ENCODE measurements at regions not wholly inside any gene's neighbourhood (a gene's known extent, or its start where the extent isn't known, plus 50 kb on each side); places are given as distances from the start of the nearest gene placed in this dataset.

DNA sequence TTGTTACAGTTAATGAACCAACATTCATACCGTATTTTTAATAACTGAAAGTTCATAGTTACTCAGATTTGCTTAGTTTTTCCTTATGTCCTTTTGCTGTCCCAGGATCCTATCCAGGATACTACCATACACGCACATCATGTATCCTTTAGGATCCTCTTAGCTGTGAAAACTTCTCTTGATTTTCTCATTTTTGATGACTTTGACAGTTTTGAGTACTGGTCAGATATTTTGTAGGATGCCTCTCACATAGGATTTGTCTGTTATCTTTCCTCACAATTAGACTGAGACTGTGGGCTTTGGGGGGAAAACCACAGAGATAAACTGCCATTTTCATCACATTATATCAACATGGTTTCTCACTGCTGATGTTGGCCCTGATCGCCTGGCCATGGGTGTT lies 491.3 kb upstream of the TRPC7 start:
- no peaks in the 10 kb centered on the region for H3K79me2 ChIP-seq (ENCODE audit: control insufficient read depth, insufficient read depth, low read length)
- H2AFZ ChIP-seq (ENCODE audit: control insufficient read depth, low read depth, low read length): no peak overlapping the region
- no peak overlapping the region for H3K9ac ChIP-seq (ENCODE audit: control insufficient read depth, insufficient read depth, low read length)
- WGBS (ENCODE audit: insufficient coverage, insufficient replicate concordance, low lambda C conversion rate, missing lambda C conversion rate): 30% methylated on average over 3 of the region's 3 CpGs
- ChIA-PET CTCF (no interaction called here), POLR2A (no interaction called here), SMC1A (ENCODE audit: uncharacterized antibody, unreplicated experiment) (no interaction called here), RAD21 (ENCODE audit: unreplicated experiment) (no interaction called here)
- H3K9me3 ChIP-seq (replicated peaks; ENCODE audit: control insufficient read depth, insufficient read depth, low read length): no peaks in the 10 kb centered on the region
- no peaks in the 10 kb centered on the region for H3K4me1 ChIP-seq (ENCODE audit: control insufficient read depth, insufficient read depth, low read length)
- H3K4me2 ChIP-seq (ENCODE audit: control insufficient read depth, insufficient read depth): no peak overlapping the region
- in situ Hi-C loops (cut with MboI) (no loop called here), intact Hi-C loops (cut with micrococcal nuclease; ENCODE audit: unreplicated experiment) (no loop called here)
- ATAC-seq: no peak
- no peaks in the 10 kb centered on the region for H3K36me3 ChIP-seq (ENCODE audit: control insufficient read depth in 2 of 2, insufficient read depth in 2 of 2, low read length in 1 of 2)
- no peak for FAIRE-seq
- no peak overlapping the region for H3K4me3 ChIP-seq
- no peak for DNase-seq (ENCODE audit: low read depth, low spot score)
- H4K20me1 ChIP-seq (ENCODE audit: control insufficient read depth, insufficient read depth): no peaks in the 10 kb centered on the region
- no peak overlapping the region for H3K27ac ChIP-seq (ENCODE audit: control insufficient read depth, insufficient read depth)
- no TSS peak for BruUV-seq (replicated peaks)
- no peak for TF ChIP-seq TCF12 (IDR thresholded peaks at IDR 0.05; ENCODE audit: low read depth, low read length)
- no peaks in the 10 kb centered on the region for H3K27me3 ChIP-seq (replicated peaks in 1 of 2; ENCODE audit: control insufficient read depth in 2 of 2, insufficient read depth in 2 of 2, low read length in 1 of 2)

GRCh38 chr5:136853971-136854370 lies 488.6 kb upstream of the TRPC7 start:
- Histone ChIP-seq H3K9me3 (replicated peaks; ENCODE audit: control insufficient read depth, insufficient read depth, low read length) (no peaks in the 10 kb centered on the region), H3K9ac (ENCODE audit: control insufficient read depth, insufficient read depth, low read length) (no peak overlapping the region), H3K4me1 (ENCODE audit: control insufficient read depth, insufficient read depth, low read length) (no peaks in the 10 kb centered on the region), H3K27ac (ENCODE audit: control insufficient read depth, insufficient read depth) (no peak overlapping the region), H3K27me3 (replicated peaks in 1 of 2; ENCODE audit: control insufficient read depth in 2 of 2, insufficient read depth in 2 of 2, low read length in 1 of 2) (no peaks in the 10 kb centered on the region), H3K36me3 (ENCODE audit: control insufficient read depth in 2 of 2, insufficient read depth in 2 of 2, low read length in 1 of 2) (no peaks in the 10 kb centered on the region), H3K4me3 (no peak overlapping the region), H4K20me1 (ENCODE audit: control insufficient read depth, insufficient read depth) (no peaks in the 10 kb centered on the region), H3K79me2 (ENCODE audit: control insufficient read depth, insufficient read depth, low read length) (no peaks in the 10 kb centered on the region), H3K4me2 (ENCODE audit: control insufficient read depth, insufficient read depth) (no peak overlapping the region), H2AFZ (ENCODE audit: control insufficient read depth, low read depth, low read length) (no peak overlapping the region)
- no peak for DNase-seq (ENCODE audit: low read depth, low spot score)
- CTCF ChIA-PET: no interaction called here
- TF ChIP-seq HDAC6 (IDR thresholded peaks at IDR 0.05; ENCODE audit: unreplicated experiment): no peak
- no peak for TF ChIP-seq YY1 (IDR thresholded peaks at IDR 0.05; ENCODE audit: low read depth, low read length)
- no peak for TF ChIP-seq MEF2A (IDR thresholded peaks at IDR 0.05; ENCODE audit: insufficient read depth, low read depth, low read length)
- TF ChIP-seq SUZ12 (IDR thresholded peaks at IDR 0.05; ENCODE audit: unreplicated experiment): no peak
- no peak for TF ChIP-seq ZZZ3 (IDR thresholded peaks at IDR 0.05; ENCODE audit: control insufficient read depth, insufficient read length, low read depth)
- TF ChIP-seq E2F8 (IDR thresholded peaks at IDR 0.05; ENCODE audit: low read depth, partially characterized antibody): no peak
- TF ChIP-seq POU2F2 (IDR thresholded peaks at IDR 0.05; ENCODE audit: borderline replicate concordance, low read depth, low read length): no peak
- no peak for TF ChIP-seq JUND (IDR thresholded peaks at IDR 0.05; ENCODE audit: low read depth, low read length)
- no peak for TF ChIP-seq CEBPB (IDR thresholded peaks at IDR 0.05; ENCODE audit: borderline replicate concordance in 1 of 2, low read depth in 2 of 2, low read length in 2 of 2)
- TF ChIP-seq, protein P1, sequence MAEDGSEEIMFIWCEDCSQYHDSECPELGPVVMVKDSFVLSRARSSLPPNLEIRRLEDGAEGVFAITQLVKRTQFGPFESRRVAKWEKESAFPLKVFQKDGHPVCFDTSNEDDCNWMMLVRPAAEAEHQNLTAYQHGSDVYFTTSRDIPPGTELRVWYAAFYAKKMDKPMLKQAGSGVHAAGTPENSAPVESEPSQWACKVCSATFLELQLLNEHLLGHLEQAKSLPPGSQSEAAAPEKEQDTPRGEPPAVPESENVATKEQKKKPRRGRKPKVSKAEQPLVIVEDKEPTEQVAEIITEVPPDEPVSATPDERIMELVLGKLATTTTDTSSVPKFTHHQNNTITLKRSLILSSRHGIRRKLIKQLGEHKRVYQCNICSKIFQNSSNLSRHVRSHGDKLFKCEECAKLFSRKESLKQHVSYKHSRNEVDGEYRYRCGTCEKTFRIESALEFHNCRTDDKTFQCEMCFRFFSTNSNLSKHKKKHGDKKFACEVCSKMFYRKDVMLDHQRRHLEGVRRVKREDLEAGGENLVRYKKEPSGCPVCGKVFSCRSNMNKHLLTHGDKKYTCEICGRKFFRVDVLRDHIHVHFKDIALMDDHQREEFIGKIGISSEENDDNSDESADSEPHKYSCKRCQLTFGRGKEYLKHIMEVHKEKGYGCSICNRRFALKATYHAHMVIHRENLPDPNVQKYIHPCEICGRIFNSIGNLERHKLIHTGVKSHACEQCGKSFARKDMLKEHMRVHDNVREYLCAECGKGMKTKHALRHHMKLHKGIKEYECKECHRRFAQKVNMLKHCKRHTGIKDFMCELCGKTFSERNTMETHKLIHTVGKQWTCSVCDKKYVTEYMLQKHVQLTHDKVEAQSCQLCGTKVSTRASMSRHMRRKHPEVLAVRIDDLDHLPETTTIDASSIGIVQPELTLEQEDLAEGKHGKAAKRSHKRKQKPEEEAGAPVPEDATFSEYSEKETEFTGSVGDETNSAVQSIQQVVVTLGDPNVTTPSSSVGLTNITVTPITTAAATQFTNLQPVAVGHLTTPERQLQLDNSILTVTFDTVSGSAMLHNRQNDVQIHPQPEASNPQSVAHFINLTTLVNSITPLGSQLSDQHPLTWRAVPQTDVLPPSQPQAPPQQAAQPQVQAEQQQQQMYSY (CRISPR knock-in tag; IDR thresholded peaks at IDR 0.05): no peak
- RAD21 ChIA-PET (ENCODE audit: unreplicated experiment): no interaction called here
- intact Hi-C loops (cut with micrococcal nuclease; ENCODE audit: unreplicated experiment) (no loop called here), in situ Hi-C loops (cut with MboI) (no loop called here)
- WGBS (ENCODE audit: insufficient coverage, insufficient replicate concordance, low lambda C conversion rate, missing lambda C conversion rate): 6% methylated on average over 1 of the region's 1 CpG
- SMC1A ChIA-PET (ENCODE audit: uncharacterized antibody, unreplicated experiment): no interaction called here
- ATAC-seq: no peak
- no TSS peak for BruUV-seq (replicated peaks)
- POLR2A ChIA-PET: no interaction called here
- FAIRE-seq: no peak

Measured in GM12878 (cell line).